ENCODE measurements at regions not wholly inside any gene's neighbourhood (a gene's known extent, or its start where the extent isn't known, plus 50 kb on each side); places are given as distances from the start of the nearest gene placed in this dataset.

DNA sequence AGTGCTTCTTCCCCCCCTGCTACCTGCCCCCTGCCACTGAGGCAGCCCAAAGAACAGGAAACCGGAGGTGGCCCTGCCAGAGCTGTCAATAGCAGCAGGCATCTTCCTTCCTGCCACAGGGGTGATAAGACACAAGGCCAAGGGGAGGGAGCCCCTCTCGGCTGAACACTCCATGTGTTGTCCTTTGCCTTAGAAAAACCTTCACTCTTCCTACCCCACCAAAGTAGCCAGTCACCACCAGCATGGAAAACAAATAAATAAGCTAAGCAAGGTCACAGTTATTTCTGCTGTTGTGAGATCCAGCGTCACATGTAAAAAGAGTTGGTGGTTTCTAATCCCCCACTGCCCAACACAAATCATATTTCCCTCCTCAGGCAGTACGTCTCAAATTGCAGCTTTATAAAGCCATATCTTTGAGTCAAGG, 104.8 kb upstream of the DPT start (continued):
- no peak; the same call in 1 of the 2 replicates for TF ChIP-seq HBP1 (CRISPR knock-in tag; IDR thresholded peaks at IDR 0.05; ENCODE audit: low read depth)
- no peak for TF ChIP-seq HNRNPK (IDR thresholded peaks at IDR 0.05; ENCODE audit: low read depth, low read length, poor library complexity, severe bottlenecking)
- no peak for TF ChIP-seq PTBP1 (IDR thresholded peaks at IDR 0.05; ENCODE audit: low read depth, low read length, poor library complexity, severe bottlenecking)
- TF ChIP-seq ZNF546 (CRISPR knock-in tag; conservative IDR thresholded peaks at IDR 0.05) = no peak
- no peak for TF ChIP-seq ZNF569 (CRISPR knock-in tag; IDR thresholded peaks at IDR 0.05; ENCODE audit: borderline replicate concordance)
- TF ChIP-seq ZNF616 (CRISPR knock-in tag; IDR thresholded peaks at IDR 0.05; ENCODE audit: low read depth) = no peak
- 0 out of 2 replicates have a peak, but pooled peaks have one; percentile 33 for TF ChIP-seq TGIF2 (CRISPR knock-in tag; IDR thresholded peaks at IDR 0.05)
- TF ChIP-seq CEBPG (CRISPR knock-in tag; IDR thresholded peaks at IDR 0.05) = no peak
- TF ChIP-seq HOXA3 (CRISPR knock-in tag; IDR thresholded peaks at IDR 0.05) = 0 out of 2 replicates have a peak, but pooled peaks have one; percentile 49
- TF ChIP-seq PHF20 (CRISPR knock-in tag; IDR thresholded peaks at IDR 0.05) = peak; percentile 3; the same call in 1 of the 2 replicates
- TF ChIP-seq ZNF784 (CRISPR knock-in tag; IDR thresholded peaks at IDR 0.05; ENCODE audit: borderline replicate concordance) = no peak; the same call in 1 of the 2 replicates
- TF ChIP-seq ZEB1 (IDR thresholded peaks at IDR 0.05; ENCODE audit: insufficient replicate concordance, low read depth) = peak; percentile 13
- TF ChIP-seq NBN (conservative IDR thresholded peaks at IDR 0.05) = no peak
- no peak for TF ChIP-seq TRAFD1 (CRISPR knock-in tag; IDR thresholded peaks at IDR 0.05; ENCODE audit: borderline replicate concordance)
- TF ChIP-seq ZMYM3 (CRISPR knock-in tag; IDR thresholded peaks at IDR 0.05) = peak; percentile 35; the same call in 1 of the 2 replicates
- 0 out of 2 replicates have a peak, but pooled peaks have one; percentile 38 for TF ChIP-seq BRF2 (CRISPR knock-in tag; IDR thresholded peaks at IDR 0.05)
- TF ChIP-seq ZFY (CRISPR knock-in tag; IDR thresholded peaks at IDR 0.05) = no peak; the same call in 1 of the 2 replicates
- no peak for TF ChIP-seq ZSCAN21 (CRISPR knock-in tag; IDR thresholded peaks at IDR 0.05; ENCODE audit: borderline replicate concordance)
- no peak; the same call in 1 of the 2 replicates for TF ChIP-seq SMYD3 (CRISPR knock-in tag; IDR thresholded peaks at IDR 0.05)
- no peak for TF ChIP-seq ZNF296 (CRISPR knock-in tag; conservative IDR thresholded peaks at IDR 0.05)
- no peak for TF ChIP-seq TCF7L2 (IDR thresholded peaks at IDR 0.05; ENCODE audit: low read depth, low read length)
- no peak for TF ChIP-seq GTF2F1 (IDR thresholded peaks at IDR 0.05; ENCODE audit: low read length)
- TF ChIP-seq FOXA1 (IDR thresholded peaks at IDR 0.05) = no peak
- TF ChIP-seq FOXA1 (CRISPR knock-in tag; IDR thresholded peaks at IDR 0.05) = peak; percentile 85
- TF ChIP-seq BORCS8-MEF2B (CRISPR knock-in tag; IDR thresholded peaks at IDR 0.05) = no peak
- TF ChIP-seq TBX2 (CRISPR knock-in tag; IDR thresholded peaks at IDR 0.05; ENCODE audit: borderline replicate concordance) = peak; percentile 80
- no peak for TF ChIP-seq ZNF10 (CRISPR knock-in tag; IDR thresholded peaks at IDR 0.05; ENCODE audit: borderline replicate concordance, low read depth)
- peak; percentile 45; the same call in 1 of the 2 replicates for TF ChIP-seq ESRRA (CRISPR knock-in tag; IDR thresholded peaks at IDR 0.05; ENCODE audit: low read depth)
- TF ChIP-seq ZNF432 (CRISPR knock-in tag; IDR thresholded peaks at IDR 0.05; ENCODE audit: borderline replicate concordance) = no peak
